Keratinocyte (primary cell): ENCODE measurements at regions not wholly inside any gene's neighbourhood (a gene's known extent, or its start where the extent isn't known, plus 50 kb on each side); places are given as distances from the start of the nearest gene placed in this dataset.

Experiments
- DNase-seq: peaks from one replicate; pipeline ENCODE4 v3.0.0-alpha.2; 2011; ENCODE audit warnings: low read depth, missing footprints, low spot score
- FAIRE-seq: peaks from 2 replicates; lab custom pipeline; 2011; peaks lifted over from hg19 to GRCh38; lab: Jason Lieb, UNC
- H2AFZ ChIP-seq: 2 replicates; pipeline ENCODE4 v1.6.0; 2012; ENCODE audit warnings: low read length, control low read depth, inconsistent platforms; ENCODE audit not compliant: control insufficient read depth
- H3K27ac ChIP-seq: 2 replicates; pipeline ENCODE4 v1.5.1; 2011; ENCODE audit warnings: low read length; ENCODE audit not compliant: control insufficient read depth, insufficient read depth
- H3K27me3 ChIP-seq: 3 replicates; pipeline ENCODE4 v1.6.0; 2011; ENCODE audit warnings: low read length; ENCODE audit not compliant: control insufficient read depth, insufficient read depth; ENCODE audit errors: extremely low read depth
- H3K36me3 ChIP-seq, 2 experiments: 2 replicates in 1 of 2; 3 replicates in 1 of 2; pipeline ENCODE4 v1.5.1; 2011; ENCODE audit warnings: low read length in 2 of 2, mild to moderate bottlenecking in 1 of 2; ENCODE audit not compliant: control insufficient read depth in 2 of 2, insufficient read depth in 2 of 2; ENCODE audit errors: extremely low read depth in 1 of 2
- H3K4me1 ChIP-seq: 3 replicates; pipeline ENCODE4 v1.5.1; 2011; ENCODE audit warnings: low read length; ENCODE audit not compliant: control insufficient read depth, insufficient read depth; ENCODE audit errors: extremely low read depth
- H3K4me2 ChIP-seq: 3 replicates; pipeline ENCODE4 v1.6.0; 2011; ENCODE audit warnings: low read depth, low read length; ENCODE audit not compliant: control insufficient read depth, insufficient read depth; ENCODE audit errors: extremely low read depth
- H3K4me3 ChIP-seq, 3 experiments: fragments of 200-600 bp in 1 of 3; sonication (generic) in 1 of 3; 2 replicates in 2 of 3; 3 replicates in 1 of 3; pipeline ENCODE4 v1.5.1; 2011 to 2016; ENCODE audit warnings: low read length in 3 of 3, mild to moderate bottlenecking in 3 of 3, control low read depth in 2 of 3, inconsistent platforms in 1 of 3, low read depth in 1 of 3, mixed read lengths in 1 of 3, mixed run types in 1 of 3, moderate library complexity in 1 of 3; ENCODE audit not compliant: control insufficient read depth in 2 of 3, insufficient read depth in 2 of 3; ENCODE audit errors: extremely low read depth in 1 of 3
- H3K79me2 ChIP-seq: 2 replicates; pipeline ENCODE4 v1.6.0; 2012; ENCODE audit warnings: low read length; ENCODE audit not compliant: control insufficient read depth, insufficient read depth
- H3K9ac ChIP-seq: 3 replicates; pipeline ENCODE4 v1.6.0; 2011; ENCODE audit warnings: low read length; ENCODE audit not compliant: control insufficient read depth, insufficient read depth; ENCODE audit errors: extremely low read depth
- H3K9me1 ChIP-seq: 3 replicates; pipeline ENCODE4 v1.6.0; 2011; ENCODE audit warnings: low read length; ENCODE audit not compliant: control insufficient read depth, insufficient read depth; ENCODE audit errors: extremely low read depth
- H3K9me3 ChIP-seq: 2 replicates; pipeline ENCODE4 v1.5.1; 2012; ENCODE audit warnings: low read depth, low read length; ENCODE audit not compliant: control insufficient read depth
- H4K20me1 ChIP-seq: 3 replicates; pipeline ENCODE4 v1.6.0; 2011; ENCODE audit warnings: low read length; ENCODE audit not compliant: control insufficient read depth, insufficient read depth; ENCODE audit errors: extremely low read depth
- CTCF ChIP-seq, 3 experiments: IDR thresholded peaks in 1 of 3; conservative IDR thresholded peaks in 1 of 3; optimal IDR thresholded peaks in 1 of 3; 2 replicates in 2 of 3; 3 replicates in 1 of 3; pipeline versions ENCODE3 to v1.5.1; 2011; ENCODE audit warnings: low read length in 3 of 3, mild to moderate bottlenecking in 3 of 3, moderate library complexity in 2 of 3, control low read depth in 1 of 3, inconsistent platforms in 1 of 3; ENCODE audit not compliant: insufficient read depth in 2 of 3; ENCODE audit errors: extremely low read depth in 1 of 3
- EZH2 ChIP-seq: IDR thresholded peaks from one replicate; pipeline ENCODE4 v1.6.1; 2012; ENCODE audit warnings: inconsistent platforms, mild to moderate bottlenecking, low read length, moderate library complexity
- dilution Hi-C: fragments of 300-500 bp; cut with MboI; formaldehyde crosslinking; loops from one replicate; pipeline ENCODE4 v1.7.0; 2020; ENCODE audit warnings: low sequenced_read_pairs; ENCODE audit not compliant: extremely low pct_ligation_motif_present

GRCh38 chr3:5299161-5299560 lies 111.7 kb downstream of the EDEM1 start:
- TF ChIP-seq EZH2 = no peak
- TF ChIP-seq CTCF (optimal IDR thresholded peaks at IDR 0.05 in 1 of 3, IDR thresholded peaks at IDR 0.05 in 1 of 3, conservative IDR thresholded peaks at IDR 0.05 in 1 of 3; ENCODE audit: extremely low read depth in 1 of 3, insufficient read depth in 2 of 3, low read length in 3 of 3) = no peak

GRCh38 chr3:5300638-5301037 lies 113.1 kb downstream of the EDEM1 start:
- Histone ChIP-seq H3K4me1 (no peaks in the 10 kb centered on the region), H4K20me1 (no peaks in the 10 kb centered on the region), H3K9me3 (no peaks in the 10 kb centered on the region), H3K79me2 (no peaks in the 10 kb centered on the region), H2AFZ (no peak overlapping the region), H3K4me3 (no peak overlapping the region), H3K27me3 (no peaks in the 10 kb centered on the region), H3K27ac (no peak overlapping the region), H3K9ac (no peak overlapping the region), H3K36me3 (no peaks in the 10 kb centered on the region), H3K4me2 (no peak overlapping the region), H3K9me1 (no peaks in the 10 kb centered on the region)
- no peak for FAIRE-seq
- no peak for DNase-seq
- TF ChIP-seq CTCF (optimal IDR thresholded peaks at IDR 0.05 in 1 of 3, IDR thresholded peaks at IDR 0.05 in 1 of 3, conservative IDR thresholded peaks at IDR 0.05 in 1 of 3; ENCODE audit: extremely low read depth in 1 of 3, insufficient read depth in 2 of 3, low read length in 3 of 3) (no peak), EZH2 (no peak)
- dilution Hi-C loops = no loop called here

More at GRCh38 chr3:5299161-5299560, 111.7 kb downstream of the EDEM1 start:
- Histone ChIP-seq H3K9me3 (no peaks in the 10 kb centered on the region), H3K4me3 (no peak overlapping the region), H3K27ac (no peak overlapping the region), H3K36me3 (no peaks in the 10 kb centered on the region), H3K4me2 (no peak overlapping the region), H3K27me3 (no peaks in the 10 kb centered on the region), H3K4me1 (no peaks in the 10 kb centered on the region), H3K79me2 (no peaks in the 10 kb centered on the region), H4K20me1 (no peaks in the 10 kb centered on the region), H3K9ac (no peak overlapping the region), H2AFZ (no peak overlapping the region), H3K9me1 (no peaks in the 10 kb centered on the region)
- no peak for DNase-seq
- dilution Hi-C loops = no loop called here
- no peak for FAIRE-seq
